HCT116 (cell line): ENCODE measurements at regions not wholly inside any gene's neighbourhood (a gene's known extent, or its start where the extent isn't known, plus 50 kb on each side); places are given as distances from the start of the nearest gene placed in this dataset.

Experiments used
- CBX3 ChIP-seq: IDR thresholded peaks from 2 replicates; pipeline ENCODE4 v1.6.1; 2012; ENCODE audit warnings: low read depth
- EZH2 ChIP-seq: fragments of 200-600 bp; sonication (generic); IDR thresholded peaks from 2 replicates; pipeline ENCODE4 v1.6.1; 2017; ENCODE audit warnings: antibody characterized with exemption, mixed run types
- POLR2A ChIP-seq: IDR thresholded peaks from 2 replicates; pipeline ENCODE4 v1.7.0; 2011; ENCODE audit warnings: borderline replicate concordance; ENCODE audit not compliant: insufficient read depth, insufficient read length; ENCODE audit errors: extremely low read depth
- SP1 ChIP-seq: IDR thresholded peaks from 2 replicates; pipeline ENCODE4 v1.6.1; 2012; ENCODE audit warnings: low read depth
- ZFX ChIP-seq: fragments of 450-650 bp; IDR thresholded peaks from 2 replicates; pipeline ENCODE4 v1.6.1; 2017
- TF ChIP-seq, protein P1 (sequence below), 3 experiments: fragments of 200-600 bp in 1 of 3; sonication (generic) in 1 of 3; IDR thresholded peaks in 2 of 3; conservative IDR thresholded peaks in 1 of 3; 2 replicates each; pipeline ENCODE4 v1.5.1; 2012 to 2017; ENCODE audit warnings: low read depth in 2 of 3, low read length in 2 of 3, antibody characterized with exemption in 1 of 3, borderline replicate concordance in 1 of 3, control low read depth in 1 of 3, mild to moderate bottlenecking in 1 of 3, mixed read lengths in 1 of 3, mixed run types in 1 of 3, moderate library complexity in 1 of 3; ENCODE audit not compliant: insufficient read depth in 1 of 3

DNA sequence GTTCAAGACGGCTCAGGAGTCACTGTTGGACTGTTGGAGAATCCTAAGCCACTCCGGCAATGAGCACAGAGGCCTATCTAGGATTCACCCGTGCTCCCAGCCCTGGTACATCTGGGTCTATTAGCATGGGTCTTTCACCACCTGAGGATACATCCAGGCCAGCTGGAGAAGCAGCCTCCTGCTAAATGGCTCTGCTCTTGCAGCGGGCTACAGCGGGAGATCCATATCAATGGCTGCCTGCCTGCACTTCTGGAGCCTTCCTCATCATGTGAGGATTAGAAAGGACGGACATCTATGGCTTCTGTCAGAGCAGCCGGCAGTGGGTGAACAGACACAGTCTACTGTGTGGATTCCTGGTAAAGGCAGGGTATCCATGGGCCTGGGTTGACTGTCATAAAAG, 357.4 kb downstream of the MLLT3 start:
- TF ChIP-seq, protein P1, sequence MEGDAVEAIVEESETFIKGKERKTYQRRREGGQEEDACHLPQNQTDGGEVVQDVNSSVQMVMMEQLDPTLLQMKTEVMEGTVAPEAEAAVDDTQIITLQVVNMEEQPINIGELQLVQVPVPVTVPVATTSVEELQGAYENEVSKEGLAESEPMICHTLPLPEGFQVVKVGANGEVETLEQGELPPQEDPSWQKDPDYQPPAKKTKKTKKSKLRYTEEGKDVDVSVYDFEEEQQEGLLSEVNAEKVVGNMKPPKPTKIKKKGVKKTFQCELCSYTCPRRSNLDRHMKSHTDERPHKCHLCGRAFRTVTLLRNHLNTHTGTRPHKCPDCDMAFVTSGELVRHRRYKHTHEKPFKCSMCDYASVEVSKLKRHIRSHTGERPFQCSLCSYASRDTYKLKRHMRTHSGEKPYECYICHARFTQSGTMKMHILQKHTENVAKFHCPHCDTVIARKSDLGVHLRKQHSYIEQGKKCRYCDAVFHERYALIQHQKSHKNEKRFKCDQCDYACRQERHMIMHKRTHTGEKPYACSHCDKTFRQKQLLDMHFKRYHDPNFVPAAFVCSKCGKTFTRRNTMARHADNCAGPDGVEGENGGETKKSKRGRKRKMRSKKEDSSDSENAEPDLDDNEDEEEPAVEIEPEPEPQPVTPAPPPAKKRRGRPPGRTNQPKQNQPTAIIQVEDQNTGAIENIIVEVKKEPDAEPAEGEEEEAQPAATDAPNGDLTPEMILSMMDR (IDR thresholded peaks at IDR 0.05 in 2 of 3, conservative IDR thresholded peaks at IDR 0.05 in 1 of 3; ENCODE audit: borderline replicate concordance in 1 of 3, insufficient read depth in 1 of 3, low read depth in 2 of 3, low read length in 2 of 3), result no peak
- TF ChIP-seq EZH2, result no peak
- no peak for TF ChIP-seq SP1
- TF ChIP-seq CBX3, result no peak
- TF ChIP-seq POLR2A, result no peak
- no peak for TF ChIP-seq ZFX
